ENCODE measurements at regions not wholly inside any gene's neighbourhood (a gene's known extent, or its start where the extent isn't known, plus 50 kb on each side); places are given as distances from the start of the nearest gene placed in this dataset.

DNA sequence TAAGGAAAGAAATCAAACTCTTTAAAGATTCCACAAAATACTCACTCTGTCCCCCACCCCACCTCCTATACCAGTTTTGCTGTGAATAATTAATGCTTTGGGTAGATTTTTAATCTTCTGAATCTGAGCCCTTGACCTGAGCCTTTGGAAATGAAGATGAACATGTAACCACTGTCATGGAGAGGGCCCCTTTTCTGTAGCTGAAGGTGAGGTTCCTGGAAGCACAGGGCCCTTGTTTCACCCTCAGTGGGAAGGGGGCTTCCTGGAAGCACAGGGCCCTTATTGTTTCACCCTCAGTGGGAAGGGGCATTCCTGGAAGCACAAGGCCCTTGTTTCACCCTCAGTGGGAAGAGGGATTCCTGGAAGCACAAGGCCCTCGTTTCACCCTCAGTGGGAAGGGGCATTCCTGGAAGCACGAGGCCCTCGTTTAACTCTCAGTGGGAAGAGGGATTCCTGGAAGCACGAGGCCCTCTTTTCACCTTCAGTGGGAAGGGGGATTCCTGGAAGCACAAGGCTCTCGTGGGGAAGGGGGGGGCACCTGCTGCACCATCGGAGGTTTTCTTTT is 75.7 kb downstream of the DACT2 start:
- DNase-seq (ENCODE audit: low spot score) (no peak), ATAC-seq (no peak)
- CTCF ChIA-PET = interaction anchor here (1.1 kb wide), 1 partner anchor 49 kb away, joined by 3 read pairs; no protein-coding TSS in a partner anchor
- Mint-ChIP-seq H3K27me3 (ENCODE audit: low read depth) (no peaks in the 10 kb centered on the region; the same call in 1 of the 2 replicates), H3K4me1 (peaks cover 12% of the 10 kb centered on the region), H3K36me3 (no peaks in the 10 kb centered on the region), H3K4me3 (no peak overlapping the region), H3K9me3 (no peaks in the 10 kb centered on the region), H3K27ac (no peak overlapping the region)
- POLR2A ChIA-PET = no interaction called here
- TF ChIP-seq TEAD1 (CRISPR knock-in tag; IDR thresholded peaks at IDR 0.05) (no peak), NR2C2 (CRISPR knock-in tag; IDR thresholded peaks at IDR 0.05) (no peak), GTF2I (CRISPR knock-in tag; conservative IDR thresholded peaks at IDR 0.05) (no peak), IRF2 (CRISPR knock-in tag; IDR thresholded peaks at IDR 0.05; ENCODE audit: borderline replicate concordance, low read depth) (no peak), ZNF317 (CRISPR knock-in tag; IDR thresholded peaks at IDR 0.05; ENCODE audit: borderline replicate concordance, low read depth) (no peak), EMX1 (CRISPR knock-in tag; IDR thresholded peaks at IDR 0.05) (no peak), ATF1 (CRISPR knock-in tag; IDR thresholded peaks at IDR 0.05) (no peak), JAZF1 (CRISPR knock-in tag; IDR thresholded peaks at IDR 0.05) (no peak)
- TF ChIP-seq, protein P1, sequence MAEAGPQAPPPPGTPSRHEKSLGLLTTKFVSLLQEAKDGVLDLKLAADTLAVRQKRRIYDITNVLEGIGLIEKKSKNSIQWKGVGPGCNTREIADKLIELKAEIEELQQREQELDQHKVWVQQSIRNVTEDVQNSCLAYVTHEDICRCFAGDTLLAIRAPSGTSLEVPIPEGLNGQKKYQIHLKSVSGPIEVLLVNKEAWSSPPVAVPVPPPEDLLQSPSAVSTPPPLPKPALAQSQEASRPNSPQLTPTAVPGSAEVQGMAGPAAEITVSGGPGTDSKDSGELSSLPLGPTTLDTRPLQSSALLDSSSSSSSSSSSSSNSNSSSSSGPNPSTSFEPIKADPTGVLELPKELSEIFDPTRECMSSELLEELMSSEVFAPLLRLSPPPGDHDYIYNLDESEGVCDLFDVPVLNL (CRISPR knock-in tag; IDR thresholded peaks at IDR 0.05; ENCODE audit: borderline replicate concordance, low read depth) = no peak
- TF ChIP-seq, protein P2, sequence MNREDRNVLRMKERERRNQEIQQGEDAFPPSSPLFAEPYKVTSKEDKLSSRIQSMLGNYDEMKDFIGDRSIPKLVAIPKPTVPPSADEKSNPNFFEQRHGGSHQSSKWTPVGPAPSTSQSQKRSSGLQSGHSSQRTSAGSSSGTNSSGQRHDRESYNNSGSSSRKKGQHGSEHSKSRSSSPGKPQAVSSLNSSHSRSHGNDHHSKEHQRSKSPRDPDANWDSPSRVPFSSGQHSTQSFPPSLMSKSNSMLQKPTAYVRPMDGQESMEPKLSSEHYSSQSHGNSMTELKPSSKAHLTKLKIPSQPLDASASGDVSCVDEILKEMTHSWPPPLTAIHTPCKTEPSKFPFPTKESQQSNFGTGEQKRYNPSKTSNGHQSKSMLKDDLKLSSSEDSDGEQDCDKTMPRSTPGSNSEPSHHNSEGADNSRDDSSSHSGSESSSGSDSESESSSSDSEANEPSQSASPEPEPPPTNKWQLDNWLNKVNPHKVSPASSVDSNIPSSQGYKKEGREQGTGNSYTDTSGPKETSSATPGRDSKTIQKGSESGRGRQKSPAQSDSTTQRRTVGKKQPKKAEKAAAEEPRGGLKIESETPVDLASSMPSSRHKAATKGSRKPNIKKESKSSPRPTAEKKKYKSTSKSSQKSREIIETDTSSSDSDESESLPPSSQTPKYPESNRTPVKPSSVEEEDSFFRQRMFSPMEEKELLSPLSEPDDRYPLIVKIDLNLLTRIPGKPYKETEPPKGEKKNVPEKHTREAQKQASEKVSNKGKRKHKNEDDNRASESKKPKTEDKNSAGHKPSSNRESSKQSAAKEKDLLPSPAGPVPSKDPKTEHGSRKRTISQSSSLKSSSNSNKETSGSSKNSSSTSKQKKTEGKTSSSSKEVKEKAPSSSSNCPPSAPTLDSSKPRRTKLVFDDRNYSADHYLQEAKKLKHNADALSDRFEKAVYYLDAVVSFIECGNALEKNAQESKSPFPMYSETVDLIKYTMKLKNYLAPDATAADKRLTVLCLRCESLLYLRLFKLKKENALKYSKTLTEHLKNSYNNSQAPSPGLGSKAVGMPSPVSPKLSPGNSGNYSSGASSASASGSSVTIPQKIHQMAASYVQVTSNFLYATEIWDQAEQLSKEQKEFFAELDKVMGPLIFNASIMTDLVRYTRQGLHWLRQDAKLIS (CRISPR knock-in tag; IDR thresholded peaks at IDR 0.05; ENCODE audit: borderline replicate concordance) = no peak

DNA sequence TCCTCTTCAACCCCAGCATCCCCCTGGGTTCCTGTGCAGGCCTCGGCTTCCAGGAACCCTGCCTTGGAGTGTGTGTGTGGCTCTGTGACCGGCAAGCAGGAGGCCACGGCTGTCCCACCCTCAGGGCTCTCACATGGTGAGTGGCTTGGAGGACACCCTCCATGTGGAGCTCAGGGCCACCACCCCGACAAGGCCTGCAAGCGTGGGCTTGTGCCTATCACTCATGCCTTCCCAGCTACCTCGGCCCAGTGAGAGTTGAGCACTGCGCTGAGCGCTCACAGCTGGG is 76.7 kb downstream of the DACT2 start:
- Mint-ChIP-seq H3K4me3 (no peak overlapping the region), H3K27me3 (ENCODE audit: low read depth) (no peaks in the 10 kb centered on the region; the same call in 1 of the 2 replicates), H3K9me3 (no peaks in the 10 kb centered on the region), H3K27ac (no peak overlapping the region), H3K36me3 (no peaks in the 10 kb centered on the region), H3K4me1 (peaks cover 10% of the 10 kb centered on the region)
- CTCF ChIA-PET = interaction anchor here (1.1 kb wide), 1 partner anchor 48 kb away, joined by 3 read pairs; no protein-coding TSS in a partner anchor
- no peak for ATAC-seq
- POLR2A ChIA-PET = interaction anchor here (0.7 kb wide), 1 partner anchor 54 kb away, joined by 3 read pairs; no protein-coding TSS in a partner anchor
- no peak for DNase-seq (ENCODE audit: low spot score)
- TF ChIP-seq, protein P3, sequence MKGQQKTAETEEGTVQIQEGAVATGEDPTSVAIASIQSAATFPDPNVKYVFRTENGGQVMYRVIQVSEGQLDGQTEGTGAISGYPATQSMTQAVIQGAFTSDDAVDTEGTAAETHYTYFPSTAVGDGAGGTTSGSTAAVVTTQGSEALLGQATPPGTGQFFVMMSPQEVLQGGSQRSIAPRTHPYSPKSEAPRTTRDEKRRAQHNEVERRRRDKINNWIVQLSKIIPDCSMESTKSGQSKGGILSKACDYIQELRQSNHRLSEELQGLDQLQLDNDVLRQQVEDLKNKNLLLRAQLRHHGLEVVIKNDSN (CRISPR knock-in tag; IDR thresholded peaks at IDR 0.05) = no peak
- TF ChIP-seq ZBTB21 (CRISPR knock-in tag; IDR thresholded peaks at IDR 0.05; ENCODE audit: borderline replicate concordance) (no peak), ESRRA (CRISPR knock-in tag; IDR thresholded peaks at IDR 0.05; ENCODE audit: borderline replicate concordance) (no peak), TP53 (CRISPR knock-in tag; IDR thresholded peaks at IDR 0.05) (no peak), CBFB (CRISPR knock-in tag; IDR thresholded peaks at IDR 0.05; ENCODE audit: low read depth) (no peak), NFE2L1 (CRISPR knock-in tag; IDR thresholded peaks at IDR 0.05) (no peak), ZNF416 (CRISPR knock-in tag; IDR thresholded peaks at IDR 0.05) (no peak), SOX15 (CRISPR knock-in tag; IDR thresholded peaks at IDR 0.05) (no peak)
- TF ChIP-seq, protein P4, sequence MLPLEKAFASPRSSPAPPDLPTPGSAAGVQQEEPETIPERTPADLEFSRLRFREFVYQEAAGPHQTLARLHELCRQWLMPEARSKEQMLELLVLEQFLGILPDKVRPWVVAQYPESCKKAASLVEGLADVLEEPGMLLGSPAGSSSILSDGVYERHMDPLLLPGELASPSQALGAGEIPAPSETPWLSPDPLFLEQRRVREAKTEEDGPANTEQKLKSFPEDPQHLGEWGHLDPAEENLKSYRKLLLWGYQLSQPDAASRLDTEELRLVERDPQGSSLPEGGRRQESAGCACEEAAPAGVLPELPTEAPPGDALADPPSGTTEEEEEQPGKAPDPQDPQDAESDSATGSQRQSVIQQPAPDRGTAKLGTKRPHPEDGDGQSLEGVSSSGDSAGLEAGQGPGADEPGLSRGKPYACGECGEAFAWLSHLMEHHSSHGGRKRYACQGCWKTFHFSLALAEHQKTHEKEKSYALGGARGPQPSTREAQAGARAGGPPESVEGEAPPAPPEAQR (CRISPR knock-in tag; IDR thresholded peaks at IDR 0.05) = no peak
- TF ChIP-seq, protein P5, sequence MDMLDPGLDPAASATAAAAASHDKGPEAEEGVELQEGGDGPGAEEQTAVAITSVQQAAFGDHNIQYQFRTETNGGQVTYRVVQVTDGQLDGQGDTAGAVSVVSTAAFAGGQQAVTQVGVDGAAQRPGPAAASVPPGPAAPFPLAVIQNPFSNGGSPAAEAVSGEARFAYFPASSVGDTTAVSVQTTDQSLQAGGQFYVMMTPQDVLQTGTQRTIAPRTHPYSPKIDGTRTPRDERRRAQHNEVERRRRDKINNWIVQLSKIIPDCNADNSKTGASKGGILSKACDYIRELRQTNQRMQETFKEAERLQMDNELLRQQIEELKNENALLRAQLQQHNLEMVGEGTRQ (CRISPR knock-in tag; IDR thresholded peaks at IDR 0.05) = no peak
- TF ChIP-seq, protein P6, sequence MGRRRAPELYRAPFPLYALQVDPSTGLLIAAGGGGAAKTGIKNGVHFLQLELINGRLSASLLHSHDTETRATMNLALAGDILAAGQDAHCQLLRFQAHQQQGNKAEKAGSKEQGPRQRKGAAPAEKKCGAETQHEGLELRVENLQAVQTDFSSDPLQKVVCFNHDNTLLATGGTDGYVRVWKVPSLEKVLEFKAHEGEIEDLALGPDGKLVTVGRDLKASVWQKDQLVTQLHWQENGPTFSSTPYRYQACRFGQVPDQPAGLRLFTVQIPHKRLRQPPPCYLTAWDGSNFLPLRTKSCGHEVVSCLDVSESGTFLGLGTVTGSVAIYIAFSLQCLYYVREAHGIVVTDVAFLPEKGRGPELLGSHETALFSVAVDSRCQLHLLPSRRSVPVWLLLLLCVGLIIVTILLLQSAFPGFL (CRISPR knock-in tag; IDR thresholded peaks at IDR 0.05; ENCODE audit: borderline replicate concordance) = no peak
- TF ChIP-seq, protein P7, sequence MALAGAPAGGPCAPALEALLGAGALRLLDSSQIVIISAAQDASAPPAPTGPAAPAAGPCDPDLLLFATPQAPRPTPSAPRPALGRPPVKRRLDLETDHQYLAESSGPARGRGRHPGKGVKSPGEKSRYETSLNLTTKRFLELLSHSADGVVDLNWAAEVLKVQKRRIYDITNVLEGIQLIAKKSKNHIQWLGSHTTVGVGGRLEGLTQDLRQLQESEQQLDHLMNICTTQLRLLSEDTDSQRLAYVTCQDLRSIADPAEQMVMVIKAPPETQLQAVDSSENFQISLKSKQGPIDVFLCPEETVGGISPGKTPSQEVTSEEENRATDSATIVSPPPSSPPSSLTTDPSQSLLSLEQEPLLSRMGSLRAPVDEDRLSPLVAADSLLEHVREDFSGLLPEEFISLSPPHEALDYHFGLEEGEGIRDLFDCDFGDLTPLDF (CRISPR knock-in tag; IDR thresholded peaks at IDR 0.05) = no peak
- TF ChIP-seq, protein P8, sequence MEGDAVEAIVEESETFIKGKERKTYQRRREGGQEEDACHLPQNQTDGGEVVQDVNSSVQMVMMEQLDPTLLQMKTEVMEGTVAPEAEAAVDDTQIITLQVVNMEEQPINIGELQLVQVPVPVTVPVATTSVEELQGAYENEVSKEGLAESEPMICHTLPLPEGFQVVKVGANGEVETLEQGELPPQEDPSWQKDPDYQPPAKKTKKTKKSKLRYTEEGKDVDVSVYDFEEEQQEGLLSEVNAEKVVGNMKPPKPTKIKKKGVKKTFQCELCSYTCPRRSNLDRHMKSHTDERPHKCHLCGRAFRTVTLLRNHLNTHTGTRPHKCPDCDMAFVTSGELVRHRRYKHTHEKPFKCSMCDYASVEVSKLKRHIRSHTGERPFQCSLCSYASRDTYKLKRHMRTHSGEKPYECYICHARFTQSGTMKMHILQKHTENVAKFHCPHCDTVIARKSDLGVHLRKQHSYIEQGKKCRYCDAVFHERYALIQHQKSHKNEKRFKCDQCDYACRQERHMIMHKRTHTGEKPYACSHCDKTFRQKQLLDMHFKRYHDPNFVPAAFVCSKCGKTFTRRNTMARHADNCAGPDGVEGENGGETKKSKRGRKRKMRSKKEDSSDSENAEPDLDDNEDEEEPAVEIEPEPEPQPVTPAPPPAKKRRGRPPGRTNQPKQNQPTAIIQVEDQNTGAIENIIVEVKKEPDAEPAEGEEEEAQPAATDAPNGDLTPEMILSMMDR (IDR thresholded peaks at IDR 0.05) = no peak
